ENCODE measurements at regions not wholly inside any gene's neighbourhood (a gene's known extent, or its start where the extent isn't known, plus 50 kb on each side); places are given as distances from the start of the nearest gene placed in this dataset.

DNA sequence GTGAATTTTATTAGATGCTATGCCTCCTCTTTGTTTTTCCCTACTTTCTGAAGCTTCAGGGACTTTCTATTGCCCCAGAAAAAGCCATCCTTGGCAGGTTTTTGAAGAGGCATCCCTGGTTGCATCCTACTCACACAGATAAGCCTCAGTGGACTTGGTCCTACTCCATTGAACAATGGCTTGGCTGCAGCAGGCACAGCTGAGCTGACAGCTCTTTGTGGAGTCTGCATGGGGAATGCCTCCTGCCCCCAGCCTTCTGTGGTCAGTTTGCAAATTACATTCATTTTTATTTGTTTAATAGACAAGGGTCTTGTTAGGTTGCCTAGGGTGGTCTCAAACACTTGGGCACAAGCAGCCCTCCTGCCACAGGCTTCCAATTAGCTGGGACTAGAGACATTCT, 69.7 kb downstream of the NPAP1 start:
- Histone ChIP-seq H3K9me3 (ENCODE audit: control insufficient read depth, low read depth, low read length) (peaks cover 4% of the 10 kb centered on the region), H2AFZ (ENCODE audit: control insufficient read depth, low read length) (no peak overlapping the region), H3K27ac (ENCODE audit: control insufficient read depth, insufficient read depth, low read length) (no peak overlapping the region), H4K20me1 (ENCODE audit: control insufficient read depth, extremely low read depth, insufficient read depth, low read length) (no peaks in the 10 kb centered on the region), H3K4me1 (ENCODE audit: control insufficient read depth, extremely low read depth, insufficient read depth, low read length) (no peaks in the 10 kb centered on the region), H3K36me3 (ENCODE audit: control insufficient read depth in 2 of 2, extremely low read depth in 1 of 2, insufficient read depth in 2 of 2, low read length in 2 of 2) (no peaks in the 10 kb centered on the region), H3K4me2 (ENCODE audit: control insufficient read depth, extremely low read depth, insufficient read depth, low read depth, low read length) (no peak overlapping the region), H3K79me2 (ENCODE audit: control insufficient read depth, insufficient read depth, low read length) (no peaks in the 10 kb centered on the region), H3K4me3 (ENCODE audit: control insufficient read depth in 2 of 3, extremely low read depth in 1 of 3, insufficient read depth in 2 of 3, low read depth in 1 of 3, low read length in 3 of 3) (no peak overlapping the region), H3K9ac (ENCODE audit: control insufficient read depth, extremely low read depth, insufficient read depth, low read length) (no peak overlapping the region), H3K9me1 (ENCODE audit: control insufficient read depth, extremely low read depth, insufficient read depth, low read length) (no peaks in the 10 kb centered on the region), H3K27me3 (ENCODE audit: control insufficient read depth, extremely low read depth, insufficient read depth, low read length) (no peaks in the 10 kb centered on the region)
- dilution Hi-C loops (cut with MboI; ENCODE audit: extremely low pct_ligation_motif_present, low sequenced_read_pairs): no loop called here
- no peak for FAIRE-seq
- TF ChIP-seq, protein P1, sequence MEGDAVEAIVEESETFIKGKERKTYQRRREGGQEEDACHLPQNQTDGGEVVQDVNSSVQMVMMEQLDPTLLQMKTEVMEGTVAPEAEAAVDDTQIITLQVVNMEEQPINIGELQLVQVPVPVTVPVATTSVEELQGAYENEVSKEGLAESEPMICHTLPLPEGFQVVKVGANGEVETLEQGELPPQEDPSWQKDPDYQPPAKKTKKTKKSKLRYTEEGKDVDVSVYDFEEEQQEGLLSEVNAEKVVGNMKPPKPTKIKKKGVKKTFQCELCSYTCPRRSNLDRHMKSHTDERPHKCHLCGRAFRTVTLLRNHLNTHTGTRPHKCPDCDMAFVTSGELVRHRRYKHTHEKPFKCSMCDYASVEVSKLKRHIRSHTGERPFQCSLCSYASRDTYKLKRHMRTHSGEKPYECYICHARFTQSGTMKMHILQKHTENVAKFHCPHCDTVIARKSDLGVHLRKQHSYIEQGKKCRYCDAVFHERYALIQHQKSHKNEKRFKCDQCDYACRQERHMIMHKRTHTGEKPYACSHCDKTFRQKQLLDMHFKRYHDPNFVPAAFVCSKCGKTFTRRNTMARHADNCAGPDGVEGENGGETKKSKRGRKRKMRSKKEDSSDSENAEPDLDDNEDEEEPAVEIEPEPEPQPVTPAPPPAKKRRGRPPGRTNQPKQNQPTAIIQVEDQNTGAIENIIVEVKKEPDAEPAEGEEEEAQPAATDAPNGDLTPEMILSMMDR (optimal IDR thresholded peaks at IDR 0.05 in 1 of 3, IDR thresholded peaks at IDR 0.05 in 1 of 3, conservative IDR thresholded peaks at IDR 0.05 in 1 of 3; ENCODE audit: extremely low read depth in 1 of 3, insufficient read depth in 2 of 3, low read length in 3 of 3): no peak
- no peak for DNase-seq (ENCODE audit: low read depth, low spot score)

DNA sequence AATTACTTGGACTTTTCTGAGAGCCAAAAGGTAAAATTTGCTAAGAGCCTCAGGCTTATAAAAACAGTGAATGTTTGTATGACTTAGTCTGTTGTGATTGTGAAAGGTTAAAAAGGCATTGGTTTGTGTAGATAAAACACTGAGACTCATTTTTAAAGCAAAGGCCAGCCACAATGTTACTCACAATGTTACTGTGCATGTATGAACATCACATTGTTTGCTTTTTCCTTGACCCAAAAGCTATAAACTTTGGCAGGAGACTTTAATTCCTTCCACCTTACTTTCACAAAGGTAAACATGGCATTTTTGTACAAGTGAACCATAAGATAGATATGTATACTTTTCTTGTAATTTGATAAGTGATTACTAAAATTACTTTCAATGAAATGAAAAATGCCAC, 70.5 kb downstream of the NPAP1 start:
- FAIRE-seq (no peak), DNase-seq (ENCODE audit: low read depth, low spot score) (no peak)
- H3K79me2 ChIP-seq (ENCODE audit: control insufficient read depth, insufficient read depth, low read length): no peaks in the 10 kb centered on the region
- no peak overlapping the region for H3K9ac ChIP-seq (ENCODE audit: control insufficient read depth, extremely low read depth, insufficient read depth, low read length)
- no peaks in the 10 kb centered on the region for H3K27me3 ChIP-seq (ENCODE audit: control insufficient read depth, extremely low read depth, insufficient read depth, low read length)
- H3K4me2 ChIP-seq (ENCODE audit: control insufficient read depth, extremely low read depth, insufficient read depth, low read depth, low read length): no peak overlapping the region
- H3K4me3 ChIP-seq (ENCODE audit: control insufficient read depth in 2 of 3, extremely low read depth in 1 of 3, insufficient read depth in 2 of 3, low read depth in 1 of 3, low read length in 3 of 3): no peak overlapping the region
- H4K20me1 ChIP-seq (ENCODE audit: control insufficient read depth, extremely low read depth, insufficient read depth, low read length): no peaks in the 10 kb centered on the region
- no peaks in the 10 kb centered on the region for H3K4me1 ChIP-seq (ENCODE audit: control insufficient read depth, extremely low read depth, insufficient read depth, low read length)
- dilution Hi-C loops (cut with MboI; ENCODE audit: extremely low pct_ligation_motif_present, low sequenced_read_pairs): no loop called here
- H3K36me3 ChIP-seq (ENCODE audit: control insufficient read depth in 2 of 2, extremely low read depth in 1 of 2, insufficient read depth in 2 of 2, low read length in 2 of 2): no peaks in the 10 kb centered on the region
- peaks cover 4% of the 10 kb centered on the region for H3K9me3 ChIP-seq (ENCODE audit: control insufficient read depth, low read depth, low read length)
- H2AFZ ChIP-seq (ENCODE audit: control insufficient read depth, low read length): no peak overlapping the region
- no peaks in the 10 kb centered on the region for H3K9me1 ChIP-seq (ENCODE audit: control insufficient read depth, extremely low read depth, insufficient read depth, low read length)
- no peak overlapping the region for H3K27ac ChIP-seq (ENCODE audit: control insufficient read depth, insufficient read depth, low read length)
- TF ChIP-seq, protein P1 (optimal IDR thresholded peaks at IDR 0.05 in 1 of 3, IDR thresholded peaks at IDR 0.05 in 1 of 3, conservative IDR thresholded peaks at IDR 0.05 in 1 of 3; ENCODE audit: extremely low read depth in 1 of 3, insufficient read depth in 2 of 3, low read length in 3 of 3): no peak
- no peak for TF ChIP-seq EZH2 (IDR thresholded peaks at IDR 0.05; ENCODE audit: low read length)
